A549 (cell line): ENCODE measurements at regions not wholly inside any gene's neighbourhood (a gene's known extent, or its start where the extent isn't known, plus 50 kb on each side); places are given as distances from the start of the nearest gene placed in this dataset.

ENCODE experiments used
- ATAC-seq, 2 experiments: fragments of 200-7000 bp in 1 of 2; fragments of >200 bp in 1 of 2; cut with Nextera tagmentation in 1 of 2; cut with Tn5 transposase in 1 of 2; 3 replicates each; pipeline versions ENCODE4 v1.8.0 to v1.9.1; 2018 to 2020; ENCODE audit warnings: mild to moderate bottlenecking in 1 of 2, moderate library complexity in 1 of 2
- CTCF ChIA-PET: fragments of 300-600 bp; sonication (Branson Sonifier 250); formaldehyde crosslinking; extraction: SDS; loops from one replicate; lab custom pipeline; 2021; ENCODE audit warnings: antibody characterized with exemption, inconsistent platforms; lab: Yijun Ruan, JAX
- POLR2A ChIA-PET: fragments of 350-600 bp; formaldehyde crosslinking; extraction: SDS; loops from one replicate; lab custom pipeline; 2021; ENCODE audit warnings: antibody characterized with exemption, inconsistent platforms; lab: Yijun Ruan, JAX
- DNase-seq, 2 experiments: peaks; one replicate each; pipeline versions ENCODE4 v3.0.0 to v3.0.0-alpha.2; 2011 to 2016; ENCODE audit warnings: low read depth in 1 of 2, low spot score in 1 of 2
- FAIRE-seq: peaks from 2 replicates; lab custom pipeline; 2011; peaks lifted over from hg19 to GRCh38; lab: Jason Lieb, UNC
- H3K27ac ChIP-seq, 2 experiments: fragments of >200 bp; sonication (Bioruptor Twin); formaldehyde crosslinking; 3 replicates each; pipeline ENCODE4 v1.5.1; 2016 to 2017
- H3K4me1 ChIP-seq: fragments of >200 bp; sonication (Bioruptor Twin); formaldehyde crosslinking; 3 replicates; pipeline ENCODE4 v1.6.1; 2016
- H3K4me2 ChIP-seq: fragments of >200 bp; sonication (Bioruptor Twin); formaldehyde crosslinking; 3 replicates; pipeline ENCODE4 v1.6.1; 2016
- H3K4me3 ChIP-seq: fragments of >200 bp; sonication (Bioruptor Twin); formaldehyde crosslinking; 3 replicates; pipeline ENCODE4 v1.5.1; 2016
- H3K9me3 ChIP-seq: fragments of >200 bp; sonication (Bioruptor Twin); formaldehyde crosslinking; 3 replicates; pipeline ENCODE4 v1.6.1; 2016
- ATOH8 ChIP-seq: fragments of 250-450 bp; sonication (Bioruptor Pico); IDR thresholded peaks from 2 replicates; pipeline ENCODE4 v1.5.0; 2020; ENCODE audit warnings: low read depth, mild to moderate bottlenecking, moderate library complexity
- BCL3 ChIP-seq: fragments of >200 bp; sonication (Bioruptor Twin); formaldehyde crosslinking; IDR thresholded peaks from 3 replicates; pipeline ENCODE4 v1.6.1; 2016
- BHLHE40 ChIP-seq: IDR thresholded peaks from 2 replicates; pipeline ENCODE4 v1.6.1; 2012; ENCODE audit warnings: low read depth, low read length, inconsistent platforms
- CBX8 ChIP-seq: fragments of 200-600 bp; sonication (generic); IDR thresholded peaks from 2 replicates; pipeline ENCODE4 v1.6.1; 2016
- CEBPB ChIP-seq, 2 experiments: fragments of >200 bp in 1 of 2; sonication (Bioruptor Twin) in 1 of 2; formaldehyde crosslinking in 1 of 2; IDR thresholded peaks; 2 replicates each; pipeline ENCODE4 v1.6.1; 2012 to 2016
- CHD2 ChIP-seq: fragments of 150-350 bp; IDR thresholded peaks from 2 replicates; pipeline ENCODE4 v1.6.1; 2014; ENCODE audit warnings: low read length; ENCODE audit not compliant: partially characterized antibody
- CHD4 ChIP-seq: fragments of 200-600 bp; sonication (generic); IDR thresholded peaks from 2 replicates; pipeline ENCODE4 v1.6.1; 2016; ENCODE audit warnings: antibody characterized with exemption, mild to moderate bottlenecking, borderline replicate concordance
- EHF ChIP-seq: fragments of 250-450 bp; sonication (Bioruptor Pico); IDR thresholded peaks from 2 replicates; pipeline ENCODE4 v1.5.0; 2020; ENCODE audit warnings: mild to moderate bottlenecking
- EP300 ChIP-seq, 2 experiments: fragments of >200 bp; sonication (Bioruptor Twin); formaldehyde crosslinking; IDR thresholded peaks; 2 replicates in 1 of 2; 3 replicates in 1 of 2; pipeline ENCODE4 v1.6.1; 2016 to 2017
- ESRRA ChIP-seq: fragments of 150-350 bp; IDR thresholded peaks from 2 replicates; pipeline ENCODE4 v1.6.1; 2014; ENCODE audit warnings: mild to moderate bottlenecking, low read length, borderline replicate concordance
- FOXS1 ChIP-seq: fragments of 250-450 bp; sonication (Bioruptor Pico); IDR thresholded peaks from 2 replicates; pipeline ENCODE4 v1.5.0; 2020; ENCODE audit warnings: mild to moderate bottlenecking, moderate library complexity
- HMGXB4 ChIP-seq: fragments of 250-450 bp; sonication (Bioruptor Pico); IDR thresholded peaks from 2 replicates; pipeline ENCODE4 v1.5.0; 2021; ENCODE audit warnings: mild to moderate bottlenecking, moderate library complexity, borderline replicate concordance
- HOXA7 ChIP-seq: fragments of 250-450 bp; sonication (Bioruptor Pico); IDR thresholded peaks from 2 replicates; pipeline ENCODE4 v1.5.0; 2020; ENCODE audit warnings: mild to moderate bottlenecking, moderate library complexity
- HOXB13 ChIP-seq: fragments of 250-450 bp; sonication (Bioruptor Pico); IDR thresholded peaks from 2 replicates; pipeline ENCODE4 v1.5.0; 2020; ENCODE audit warnings: low read depth, mild to moderate bottlenecking, moderate library complexity
- KDM5A ChIP-seq: fragments of 200-600 bp; sonication (generic); IDR thresholded peaks from 2 replicates; pipeline ENCODE4 v1.6.1; 2016; ENCODE audit warnings: antibody characterized with exemption, mild to moderate bottlenecking
- NFE2L2 ChIP-seq: fragments of 150-350 bp; conservative IDR thresholded peaks from 2 replicates; pipeline ENCODE4 v1.6.1; 2014; ENCODE audit warnings: low read length
- PBX3 ChIP-seq: IDR thresholded peaks from 2 replicates; pipeline ENCODE4 v1.6.1; 2012
- PHF8 ChIP-seq: fragments of 200-600 bp; sonication (generic); IDR thresholded peaks from 2 replicates; pipeline ENCODE4 v1.6.1; 2016; ENCODE audit warnings: low read depth, mild to moderate bottlenecking, antibody characterized with exemption, moderate library complexity, borderline replicate concordance
- POLR2A ChIP-seq: IDR thresholded peaks from 2 replicates; pipeline ENCODE4 v1.6.1; 2012; ENCODE audit warnings: mild to moderate bottlenecking, low read length
- RARB ChIP-seq: fragments of 250-450 bp; sonication (Bioruptor Pico); IDR thresholded peaks from 2 replicates; pipeline ENCODE4 v1.8.0; 2021; ENCODE audit warnings: mild to moderate bottlenecking, moderate library complexity
- SMC3 ChIP-seq: fragments of >200 bp; sonication (Bioruptor Twin); formaldehyde crosslinking; IDR thresholded peaks from 3 replicates; pipeline ENCODE4 v1.6.1; 2018; ENCODE audit warnings: inconsistent platforms
- SREBF2 ChIP-seq: fragments of 450-650 bp; IDR thresholded peaks from 2 replicates; pipeline ENCODE4 v1.6.1; 2014; ENCODE audit warnings: mild to moderate bottlenecking, moderate library complexity
- TFCP2L1 ChIP-seq: fragments of 250-450 bp; sonication (Bioruptor Pico); IDR thresholded peaks from 2 replicates; pipeline ENCODE4 v1.5.0; 2021; ENCODE audit warnings: mild to moderate bottlenecking
- TP53 ChIP-seq: fragments of 250-450 bp; sonication (Bioruptor Pico); IDR thresholded peaks from 2 replicates; pipeline ENCODE4 v1.5.0; 2021; ENCODE audit warnings: mild to moderate bottlenecking, moderate library complexity
- ZC3H11A ChIP-seq: fragments of 450-650 bp; IDR thresholded peaks from 2 replicates; pipeline ENCODE4 v1.6.1; 2014; ENCODE audit warnings: antibody characterized with exemption, mild to moderate bottlenecking
- ZFP36 ChIP-seq: fragments of 450-650 bp; IDR thresholded peaks from 2 replicates; pipeline ENCODE4 v1.6.1; 2014; ENCODE audit warnings: borderline replicate concordance; ENCODE audit not compliant: partially characterized antibody
- ZNF302 ChIP-seq: fragments of 250-450 bp; sonication (Bioruptor Pico); IDR thresholded peaks from 2 replicates; pipeline ENCODE4 v1.9.0; 2021; ENCODE audit warnings: inconsistent platforms, mild to moderate bottlenecking, moderate library complexity
- ZSCAN20 ChIP-seq: fragments of 250-450 bp; sonication (Bioruptor Pico); IDR thresholded peaks from 2 replicates; pipeline ENCODE4 v1.8.0; 2022; ENCODE audit warnings: mild to moderate bottlenecking, moderate library complexity
- WGBS: methylation state at CpG from one replicate; pipeline ENCODE4 v1.1.6; 2017; ENCODE audit errors: missing lambda C conversion rate; 5-methylcytosine and 5-hydroxymethylcytosine counted together

GRCh38 chr10:128938558-128938957, 528.5 kb upstream of the MGMT start:
- ChIA-PET POLR2A (no interaction called here), CTCF (no interaction called here)
- no peaks in the 10 kb centered on the region for H3K4me1 ChIP-seq
- H3K9me3 ChIP-seq = no peaks in the 10 kb centered on the region
- TF ChIP-seq POLR2A (no peak), ZC3H11A (no peak), TFCP2L1 (CRISPR knock-in tag) (no peak), HMGXB4 (CRISPR knock-in tag) (no peak), ATOH8 (no peak), ZSCAN20 (CRISPR knock-in tag) (no peak), CBX8 (no peak), SREBF2 (no peak), ESRRA (no peak), BCL3 (no peak)
- H3K4me2 ChIP-seq = no peak overlapping the region
- DNase-seq (no peak), ATAC-seq (no peak), FAIRE-seq (no peak)
- 6% methylated on average over 3 of the region's 3 CpGs for WGBS
- H3K27ac ChIP-seq = no peak overlapping the region
- H3K4me3 ChIP-seq = no peak overlapping the region

GRCh38 chr10:128940081-128940480, 527.0 kb upstream of the MGMT start:
- POLR2A ChIA-PET = no interaction called here
- no peaks in the 10 kb centered on the region for H3K4me1 ChIP-seq
- no peaks in the 10 kb centered on the region for H3K9me3 ChIP-seq
- WGBS = 11% methylated on average over 5 of the region's 5 CpGs
- no peak for TF ChIP-seq EP300 (IDR thresholded peaks at IDR 0.05)
- TF ChIP-seq PHF8 = no peak
- no peak for TF ChIP-seq EHF (CRISPR knock-in tag)
- no peak for TF ChIP-seq KDM5A
- TF ChIP-seq PBX3 = no peak
- no peak for TF ChIP-seq TP53 (CRISPR knock-in tag)
- TF ChIP-seq, all 56 proteins: peak for 0
- Histone ChIP-seq H3K4me2 (no peak overlapping the region), H3K4me3 (no peak overlapping the region), H3K27ac (no peak overlapping the region)
- FAIRE-seq (no peak), ATAC-seq (no peak), DNase-seq (no peak)
- CTCF ChIA-PET = no interaction called here

GRCh38 chr10:128943111-128943510, 523.9 kb upstream of the MGMT start:
- Histone ChIP-seq H3K4me2 (no peak overlapping the region), H3K27ac (no peak overlapping the region), H3K4me1 (no peaks in the 10 kb centered on the region), H3K4me3 (no peak overlapping the region), H3K9me3 (no peaks in the 10 kb centered on the region)
- no peak for ATAC-seq
- TF ChIP-seq HOXA7 (CRISPR knock-in tag) = no peak
- no peak for DNase-seq
- ChIA-PET CTCF (no interaction called here), POLR2A (no interaction called here)
- no peak for FAIRE-seq
- 21% methylated on average over 6 of the region's 6 CpGs for WGBS

- H3K27ac ChIP-seq = no peak overlapping the region
- no peak overlapping the region for H3K4me3 ChIP-seq
- ChIA-PET CTCF (no interaction called here), POLR2A (no interaction called here)
- ATAC-seq = no peak
- H3K4me2 ChIP-seq = no peak overlapping the region
- no peak for FAIRE-seq
- H3K4me1 ChIP-seq = no peaks in the 10 kb centered on the region
- no peak for DNase-seq
- no peaks in the 10 kb centered on the region for H3K9me3 ChIP-seq
- WGBS = 17% methylated on average over 7 of the region's 7 CpGs
- no peak for TF ChIP-seq POLR2A
- no peak for TF ChIP-seq EHF (CRISPR knock-in tag)
- no peak for TF ChIP-seq PHF8
- TF ChIP-seq ESRRA = no peak
- no peak for TF ChIP-seq ZFP36
- no peak for TF ChIP-seq RARB (CRISPR knock-in tag)
- no peak for TF ChIP-seq ZNF302 (CRISPR knock-in tag)
- no peak for TF ChIP-seq FOXS1 (CRISPR knock-in tag)
- no peak for TF ChIP-seq NFE2L2
- TF ChIP-seq CEBPB (IDR thresholded peaks at IDR 0.05) = no peak
- no peak for TF ChIP-seq SMC3
- no peak for TF ChIP-seq BHLHE40
- TF ChIP-seq CHD2 = no peak
- TF ChIP-seq CHD4 = no peak
- TF ChIP-seq HOXB13 (CRISPR knock-in tag) = no peak
Observed at GRCh38 chr10:128945398-128945797, 521.6 kb upstream of the MGMT start.
